ENCODE measurements at regions not wholly inside any gene's neighbourhood (a gene's known extent, or its start where the extent isn't known, plus 50 kb on each side); places are given as distances from the start of the nearest gene placed in this dataset.

GRCh38 chr2:236940916-236941520, 144.7 kb upstream of the COPS8 start:
- DNase-seq, result no peak

- DNase-seq, result no peak
Measured at GRCh38 chr2:236941551-236941950, 144.1 kb upstream of the COPS8 start.

- no peak for DNase-seq
Measured at GRCh38 chr2:236942554-236942953, 143.1 kb upstream of the COPS8 start.

- DNase-seq, result no peak
Measured at GRCh38 chr2:236943068-236943467, 142.6 kb upstream of the COPS8 start.

GRCh38 chr2:236943841-236944513, 141.7 kb upstream of the COPS8 start:
- DNase-seq, result no peak

GRCh38 chr2:236944561-236944960, 141.1 kb upstream of the COPS8 start:
- no peak for DNase-seq

- DNase-seq, result no peak
Measured at GRCh38 chr2:236945431-236946016, 140.2 kb upstream of the COPS8 start.

GRCh38 chr2:236946871-236947270, 138.8 kb upstream of the COPS8 start:
- DNase-seq, result no peak

GRCh38 chr2:236947294-236947693, 138.4 kb upstream of the COPS8 start:
- no peak for DNase-seq

GRCh38 chr2:236947896-236948295, 137.8 kb upstream of the COPS8 start:
- no peak for DNase-seq

- DNase-seq, result no peak
Measured at GRCh38 chr2:236949089-236949905, 136.4 kb upstream of the COPS8 start.

- no peak for DNase-seq
Measured at GRCh38 chr2:236951830-236952475, 133.7 kb upstream of the COPS8 start.

GRCh38 chr2:236954641-236955040, 131.0 kb upstream of the COPS8 start:
- no peak for DNase-seq

- DNase-seq, result no peak
Measured at GRCh38 chr2:236955521-236956030, 130.1 kb upstream of the COPS8 start.

- no peak for DNase-seq
Measured at GRCh38 chr2:236956031-236956618, 129.6 kb upstream of the COPS8 start.

- DNase-seq, result no peak
Measured at GRCh38 chr2:236956641-236957040, 129.0 kb upstream of the COPS8 start.

GRCh38 chr2:236959036-236959435, 126.7 kb upstream of the COPS8 start:
- no peak for DNase-seq

GRCh38 chr2:236959876-236960275, 125.8 kb upstream of the COPS8 start:
- DNase-seq, result no peak

GRCh38 chr2:236960531-236960930, 125.2 kb upstream of the COPS8 start:
- no peak for DNase-seq

GRCh38 chr2:236962816-236963215, 122.9 kb upstream of the COPS8 start:
- DNase-seq, result no peak

GRCh38 chr2:236963631-236964182, 122.0 kb upstream of the COPS8 start:
- DNase-seq, result no peak

- DNase-seq, result no peak
Measured at GRCh38 chr2:236964291-236964690, 121.4 kb upstream of the COPS8 start.

Measured in AML-193 (cell line).